HEK293T (cell line): ENCODE measurements at regions not wholly inside any gene's neighbourhood (a gene's known extent, or its start where the extent isn't known, plus 50 kb on each side); places are given as distances from the start of the nearest gene placed in this dataset.

Experiments
- BHLHE40 ChIP-seq: fragments of 450-650 bp; IDR thresholded peaks from 2 replicates; pipeline ENCODE4 v1.6.1; 2016; ENCODE audit warnings: mild to moderate bottlenecking, moderate library complexity, borderline replicate concordance
- FOXA1 ChIP-seq: fragments of 450-650 bp; IDR thresholded peaks from 2 replicates; pipeline ENCODE4 v1.6.1; 2016; ENCODE audit warnings: mild to moderate bottlenecking
- FOXM1 ChIP-seq: fragments of 450-650 bp; IDR thresholded peaks from 2 replicates; pipeline ENCODE4 v1.6.1; 2017; ENCODE audit warnings: mild to moderate bottlenecking, borderline replicate concordance
- HDGF ChIP-seq: fragments of 450-650 bp; IDR thresholded peaks from 2 replicates; pipeline ENCODE4 v1.6.1; 2017; ENCODE audit warnings: antibody characterized with exemption, borderline replicate concordance
- NFRKB ChIP-seq: fragments of 450-650 bp; IDR thresholded peaks from 2 replicates; pipeline ENCODE4 v1.6.1; 2016; ENCODE audit warnings: mild to moderate bottlenecking, moderate library complexity
- ZNF384 ChIP-seq: fragments of 450-650 bp; IDR thresholded peaks from 2 replicates; pipeline ENCODE4 v1.6.1; 2016

GRCh38 chr15:98438326-98438725 is 210.0 kb upstream of the IGF1R start:
- no peak for TF ChIP-seq FOXA1
- no peak for TF ChIP-seq NFRKB
- TF ChIP-seq BHLHE40: no peak
- no peak for TF ChIP-seq HDGF
- TF ChIP-seq FOXM1: no peak
- no peak for TF ChIP-seq ZNF384
